ENCODE measurements at regions not wholly inside any gene's neighbourhood (a gene's known extent, or its start where the extent isn't known, plus 50 kb on each side); places are given as distances from the start of the nearest gene placed in this dataset.

DNA sequence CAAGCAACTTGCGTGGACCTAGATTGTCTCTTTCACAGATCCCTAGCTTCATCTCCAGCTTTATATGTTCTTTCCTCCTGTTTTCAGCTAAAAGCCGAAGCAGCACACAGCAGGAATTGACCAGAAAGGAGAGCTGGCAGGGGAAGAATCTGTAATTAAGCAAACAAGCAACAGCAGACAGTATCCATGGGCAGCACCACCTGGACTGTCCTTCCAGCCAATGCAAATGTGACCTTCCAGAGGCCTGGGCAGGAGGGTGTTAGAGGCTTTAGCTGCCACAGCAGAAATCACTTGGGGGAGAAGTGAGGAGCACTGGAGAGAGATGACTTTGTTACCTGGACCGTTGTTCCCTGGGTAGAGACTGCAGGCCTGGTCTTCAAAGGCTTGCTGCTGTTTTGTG is 427.6 kb upstream of the GOT2 start:
- no peak for DNase-seq (ENCODE audit: low read depth)
- no peak overlapping the region for H3K4me3 ChIP-seq (ENCODE audit: low read length)
- no peak for TF ChIP-seq CTCF (conservative IDR thresholded peaks at IDR 0.05; ENCODE audit: low read depth, low read length)

DNA sequence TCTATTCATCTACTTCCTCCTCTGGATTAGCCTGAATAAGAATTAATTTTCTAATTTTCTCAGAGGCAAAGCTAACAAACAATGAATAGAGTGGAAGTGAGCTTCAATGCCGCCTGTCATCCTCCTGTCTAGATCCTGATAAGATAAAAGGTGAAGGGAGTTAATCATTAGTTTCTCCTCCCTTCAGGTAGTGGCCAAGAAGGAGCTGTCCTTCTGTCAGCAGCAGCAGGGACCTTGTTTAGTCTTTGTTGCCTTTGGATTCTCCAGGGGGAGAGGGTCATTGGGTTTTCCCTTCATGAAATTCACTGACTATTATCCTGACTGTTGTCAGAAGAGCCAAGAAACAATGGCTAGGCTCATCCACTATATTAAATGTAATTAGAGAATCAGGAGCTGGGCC is 420.2 kb upstream of the GOT2 start:
- H3K4me3 ChIP-seq (ENCODE audit: low read length) = no peak overlapping the region
- no peak for DNase-seq (ENCODE audit: low read depth)
- TF ChIP-seq CTCF (conservative IDR thresholded peaks at IDR 0.05; ENCODE audit: low read depth, low read length) = no peak

GRCh38 chr16:59148769-59149155 is 414.6 kb upstream of the GOT2 start:
- no peak for TF ChIP-seq CTCF (conservative IDR thresholded peaks at IDR 0.05; ENCODE audit: low read depth, low read length)
- H3K4me3 ChIP-seq (ENCODE audit: low read length) = no peak overlapping the region
- DNase-seq (ENCODE audit: low read depth) = no peak

- TF ChIP-seq CTCF (conservative IDR thresholded peaks at IDR 0.05; ENCODE audit: low read depth, low read length) = no peak
- DNase-seq (ENCODE audit: low read depth) = no peak
- no peak overlapping the region for H3K4me3 ChIP-seq (ENCODE audit: low read length)
Measured at GRCh38 chr16:59148056-59148768, 414.1 kb upstream of the GOT2 start.

DNA sequence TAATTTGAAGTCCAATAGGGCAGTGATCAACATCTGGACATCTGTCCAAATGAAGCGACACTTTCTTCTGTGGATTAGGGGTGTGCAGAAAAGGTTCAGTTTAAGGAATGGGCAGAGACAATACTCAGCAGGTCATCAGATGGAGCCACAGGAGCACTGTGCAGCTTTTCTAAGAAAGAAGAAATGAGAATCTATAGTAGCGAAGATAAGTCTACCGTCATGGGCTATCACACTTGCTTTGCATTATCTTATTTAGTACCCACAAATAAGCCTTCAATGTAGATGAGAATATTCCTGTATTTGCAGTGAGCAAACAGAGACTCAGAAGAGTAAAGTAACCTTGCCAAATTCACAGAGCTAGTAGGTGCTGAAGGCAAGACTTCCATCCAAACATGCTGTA is 412.0 kb upstream of the GOT2 start:
- no peak for DNase-seq (ENCODE audit: low read depth)
- no peak for TF ChIP-seq CTCF (conservative IDR thresholded peaks at IDR 0.05; ENCODE audit: low read depth, low read length)
- H3K4me3 ChIP-seq (ENCODE audit: low read length) = no peak overlapping the region

DNA sequence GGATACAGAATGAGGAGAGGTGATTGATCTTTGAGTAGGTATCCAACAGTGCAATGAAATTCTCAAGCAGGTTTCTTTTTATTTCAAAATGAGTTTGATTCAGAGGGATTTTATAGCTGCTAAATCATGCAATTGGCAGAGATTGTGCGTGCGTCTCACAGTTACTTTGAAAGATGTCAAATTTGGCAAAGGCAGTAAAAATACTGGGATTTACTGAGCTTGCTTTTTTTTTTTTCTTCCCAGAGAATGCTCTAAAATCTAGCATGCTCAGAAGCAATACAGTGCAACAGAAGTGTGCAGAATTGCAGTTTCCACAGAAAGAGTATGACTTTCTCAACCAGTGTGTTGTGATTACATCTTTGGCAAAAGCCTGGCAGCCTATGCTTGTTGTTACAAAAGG is 410.7 kb upstream of the GOT2 start:
- no peak for DNase-seq (ENCODE audit: low read depth)
- TF ChIP-seq CTCF (conservative IDR thresholded peaks at IDR 0.05; ENCODE audit: low read depth, low read length) = no peak
- no peak overlapping the region for H3K4me3 ChIP-seq (ENCODE audit: low read length)

DNA sequence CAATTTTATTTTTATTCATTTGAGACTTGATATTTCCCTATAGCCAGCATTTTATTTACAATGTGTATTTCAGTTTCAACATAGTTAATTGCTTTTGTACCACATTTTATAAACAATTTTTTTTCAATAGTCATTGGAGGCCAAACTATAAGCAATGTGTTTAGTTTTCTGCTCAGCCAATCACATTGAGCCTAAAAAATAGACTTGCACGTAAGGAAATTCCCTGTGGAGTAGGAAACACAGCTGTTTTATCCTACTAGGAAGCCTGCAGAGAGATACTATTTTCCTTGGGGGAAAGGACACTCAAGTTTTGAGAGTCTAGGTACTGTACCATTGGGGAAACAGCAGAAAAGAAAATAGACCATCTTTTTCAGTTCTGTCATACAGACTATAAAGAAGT is 410.2 kb upstream of the GOT2 start:
- TF ChIP-seq CTCF (conservative IDR thresholded peaks at IDR 0.05; ENCODE audit: low read depth, low read length) = no peak
- DNase-seq (ENCODE audit: low read depth) = no peak
- no peak overlapping the region for H3K4me3 ChIP-seq (ENCODE audit: low read length)
